B cell (primary cell): ENCODE measurements at regions not wholly inside any gene's neighbourhood (a gene's known extent, or its start where the extent isn't known, plus 50 kb on each side); places are given as distances from the start of the nearest gene placed in this dataset.

Source experiments
- CTCF ChIP-seq: fragments of 200-600 bp; IDR thresholded peaks from one replicate; pipeline ENCODE4 v1.8.0; 2022; ENCODE audit warnings: antibody characterized with exemption, mild to moderate bottlenecking
- EZH2 ChIP-seq: IDR thresholded peaks from 2 replicates; pipeline ENCODE4 v1.6.1; 2012; ENCODE audit warnings: borderline replicate concordance, low read depth, mild to moderate bottlenecking, moderate library complexity, low read length; ENCODE audit not compliant: insufficient read depth, poor library complexity, severe bottlenecking

DNA sequence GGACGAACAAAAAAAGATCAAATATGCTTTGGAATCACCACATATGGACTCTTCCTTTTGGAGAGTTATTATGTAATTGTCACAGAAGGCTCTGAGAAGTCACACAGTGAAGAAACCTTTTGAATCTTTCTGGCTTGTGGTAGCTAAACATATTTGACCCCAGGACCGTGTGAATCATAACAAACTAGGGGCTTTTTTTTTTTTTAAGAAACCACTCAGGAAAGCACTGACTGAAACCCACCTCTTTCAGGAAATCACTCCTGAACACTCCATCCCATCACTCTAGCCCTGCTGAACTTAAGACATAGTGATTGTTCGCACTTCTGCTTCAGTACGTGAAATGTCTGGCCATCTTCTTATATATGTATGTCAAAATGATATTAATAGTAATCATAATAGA, 495.9 kb upstream of the ARID1B start:
- TF ChIP-seq CTCF (no peak), EZH2 (no peak)
